Ishikawa (cell line): ENCODE measurements at regions not wholly inside any gene's neighbourhood (a gene's known extent, or its start where the extent isn't known, plus 50 kb on each side); places are given as distances from the start of the nearest gene placed in this dataset.

Experiments
- CEBPB ChIP-seq: IDR thresholded peaks from 2 replicates; pipeline ENCODE4 v1.6.1; 2012
- CREB1 ChIP-seq: IDR thresholded peaks from 2 replicates; pipeline ENCODE4 v1.6.1; 2012; ENCODE audit warnings: low read depth
- EGR1 ChIP-seq: IDR thresholded peaks from 2 replicates; pipeline ENCODE4 v1.6.1; 2012
- EP300 ChIP-seq: IDR thresholded peaks from 2 replicates; pipeline ENCODE4 v1.6.1; 2012; ENCODE audit warnings: borderline replicate concordance
- FOXM1 ChIP-seq: IDR thresholded peaks from 2 replicates; pipeline ENCODE4 v1.6.1; 2012; ENCODE audit warnings: low read depth, borderline replicate concordance
- NFIC ChIP-seq: IDR thresholded peaks from 2 replicates; pipeline ENCODE4 v1.6.1; 2012
- RAD21 ChIP-seq: IDR thresholded peaks from 2 replicates; pipeline ENCODE4 v1.6.1; 2012; ENCODE audit warnings: low read depth
- TAF1 ChIP-seq: IDR thresholded peaks from 2 replicates; pipeline ENCODE4 v1.6.1; 2012; ENCODE audit warnings: low read depth, mild to moderate bottlenecking
- TEAD4 ChIP-seq: IDR thresholded peaks from 2 replicates; pipeline ENCODE4 v1.6.1; 2012
- YY1 ChIP-seq: IDR thresholded peaks from 2 replicates; pipeline ENCODE4 v1.6.1; 2012; ENCODE audit warnings: low read depth
- TF ChIP-seq, protein P1 (sequence below): IDR thresholded peaks from 2 replicates; pipeline ENCODE4 v1.6.1; 2012; ENCODE audit warnings: low read depth, mild to moderate bottlenecking
- TF ChIP-seq, protein P2 (sequence below): IDR thresholded peaks from 2 replicates; pipeline ENCODE4 v1.6.1; 2012

DNA sequence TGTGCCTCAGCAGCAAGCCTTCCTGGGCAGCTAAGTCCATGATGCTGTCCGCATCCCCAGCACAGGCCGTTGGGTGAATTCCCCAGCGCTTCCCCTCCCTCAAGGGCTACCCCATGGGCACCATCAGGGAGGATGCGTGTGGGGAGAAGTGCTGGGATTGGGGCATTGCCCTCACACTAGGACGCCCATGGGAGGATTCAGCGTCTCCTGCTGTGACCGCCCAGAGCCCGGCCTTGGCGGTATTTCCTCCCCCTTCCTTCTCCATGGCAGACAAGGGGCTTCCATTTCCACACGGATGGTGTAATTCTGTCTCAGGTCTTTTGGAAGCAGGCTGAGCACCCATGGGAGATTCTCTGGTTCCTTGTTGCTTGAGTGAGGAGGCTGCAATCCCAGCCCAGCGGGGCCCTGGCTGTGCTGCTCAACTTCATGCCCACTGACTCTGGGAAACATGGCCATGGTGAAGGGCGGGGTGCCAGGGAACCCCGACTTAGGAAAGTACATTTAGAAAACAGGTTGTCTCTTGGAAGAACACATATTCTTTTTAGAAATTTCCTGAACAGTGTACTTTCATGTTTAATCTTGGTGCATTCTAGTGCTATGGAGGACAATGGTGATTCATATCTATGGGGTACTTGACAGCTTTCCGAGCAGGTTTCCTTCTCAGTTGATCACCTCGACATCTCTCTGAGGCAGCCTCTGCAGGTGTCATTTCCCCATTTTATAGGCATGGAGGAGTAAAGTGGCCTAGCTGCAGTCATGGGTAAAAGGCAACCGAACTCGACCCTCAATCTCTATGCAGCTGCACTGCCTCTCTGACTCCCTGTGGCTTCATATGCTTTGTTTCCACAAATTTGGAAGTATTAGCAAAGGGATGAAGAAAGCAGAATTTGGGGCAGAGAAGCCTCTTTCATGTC, 178.2 kb upstream of the CST7 start:
- TF ChIP-seq EGR1 (no peak), YY1 (no peak), EP300 (no peak), CEBPB (no peak), NFIC (no peak), TAF1 (no peak), CREB1 (no peak), FOXM1 (no peak), TEAD4 (no peak), RAD21 (no peak)
- TF ChIP-seq, protein P1, sequence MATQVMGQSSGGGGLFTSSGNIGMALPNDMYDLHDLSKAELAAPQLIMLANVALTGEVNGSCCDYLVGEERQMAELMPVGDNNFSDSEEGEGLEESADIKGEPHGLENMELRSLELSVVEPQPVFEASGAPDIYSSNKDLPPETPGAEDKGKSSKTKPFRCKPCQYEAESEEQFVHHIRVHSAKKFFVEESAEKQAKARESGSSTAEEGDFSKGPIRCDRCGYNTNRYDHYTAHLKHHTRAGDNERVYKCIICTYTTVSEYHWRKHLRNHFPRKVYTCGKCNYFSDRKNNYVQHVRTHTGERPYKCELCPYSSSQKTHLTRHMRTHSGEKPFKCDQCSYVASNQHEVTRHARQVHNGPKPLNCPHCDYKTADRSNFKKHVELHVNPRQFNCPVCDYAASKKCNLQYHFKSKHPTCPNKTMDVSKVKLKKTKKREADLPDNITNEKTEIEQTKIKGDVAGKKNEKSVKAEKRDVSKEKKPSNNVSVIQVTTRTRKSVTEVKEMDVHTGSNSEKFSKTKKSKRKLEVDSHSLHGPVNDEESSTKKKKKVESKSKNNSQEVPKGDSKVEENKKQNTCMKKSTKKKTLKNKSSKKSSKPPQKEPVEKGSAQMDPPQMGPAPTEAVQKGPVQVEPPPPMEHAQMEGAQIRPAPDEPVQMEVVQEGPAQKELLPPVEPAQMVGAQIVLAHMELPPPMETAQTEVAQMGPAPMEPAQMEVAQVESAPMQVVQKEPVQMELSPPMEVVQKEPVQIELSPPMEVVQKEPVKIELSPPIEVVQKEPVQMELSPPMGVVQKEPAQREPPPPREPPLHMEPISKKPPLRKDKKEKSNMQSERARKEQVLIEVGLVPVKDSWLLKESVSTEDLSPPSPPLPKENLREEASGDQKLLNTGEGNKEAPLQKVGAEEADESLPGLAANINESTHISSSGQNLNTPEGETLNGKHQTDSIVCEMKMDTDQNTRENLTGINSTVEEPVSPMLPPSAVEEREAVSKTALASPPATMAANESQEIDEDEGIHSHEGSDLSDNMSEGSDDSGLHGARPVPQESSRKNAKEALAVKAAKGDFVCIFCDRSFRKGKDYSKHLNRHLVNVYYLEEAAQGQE: no peak
- TF ChIP-seq, protein P2, sequence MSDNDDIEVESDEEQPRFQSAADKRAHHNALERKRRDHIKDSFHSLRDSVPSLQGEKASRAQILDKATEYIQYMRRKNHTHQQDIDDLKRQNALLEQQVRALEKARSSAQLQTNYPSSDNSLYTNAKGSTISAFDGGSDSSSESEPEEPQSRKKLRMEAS: no peak
